Hindlimb muscle (tissue), 1 donor: ENCODE measurements at regions not wholly inside any gene's neighbourhood (a gene's known extent, or its start where the extent isn't known, plus 50 kb on each side); places are given as distances from the start of the nearest gene placed in this dataset.

Experiments
- DNase-seq: peaks from one replicate; pipeline ENCODE4 v3.0.0-alpha.2; 2013

- DNase-seq = no peak
These were observed 195.0 kb upstream of the RHOBTB1 start for GRCh38 chr10:61138708-61139591.

GRCh38 chr10:61136139-61136538 is 192.2 kb upstream of the RHOBTB1 start:
- no peak for DNase-seq

GRCh38 chr10:61135276-61135721 is 191.3 kb upstream of the RHOBTB1 start:
- no peak for DNase-seq

GRCh38 chr10:61130366-61130765 is 186.4 kb upstream of the RHOBTB1 start:
- no peak for DNase-seq

GRCh38 chr10:61128196-61128595 is 184.2 kb upstream of the RHOBTB1 start:
- DNase-seq = no peak

DNA sequence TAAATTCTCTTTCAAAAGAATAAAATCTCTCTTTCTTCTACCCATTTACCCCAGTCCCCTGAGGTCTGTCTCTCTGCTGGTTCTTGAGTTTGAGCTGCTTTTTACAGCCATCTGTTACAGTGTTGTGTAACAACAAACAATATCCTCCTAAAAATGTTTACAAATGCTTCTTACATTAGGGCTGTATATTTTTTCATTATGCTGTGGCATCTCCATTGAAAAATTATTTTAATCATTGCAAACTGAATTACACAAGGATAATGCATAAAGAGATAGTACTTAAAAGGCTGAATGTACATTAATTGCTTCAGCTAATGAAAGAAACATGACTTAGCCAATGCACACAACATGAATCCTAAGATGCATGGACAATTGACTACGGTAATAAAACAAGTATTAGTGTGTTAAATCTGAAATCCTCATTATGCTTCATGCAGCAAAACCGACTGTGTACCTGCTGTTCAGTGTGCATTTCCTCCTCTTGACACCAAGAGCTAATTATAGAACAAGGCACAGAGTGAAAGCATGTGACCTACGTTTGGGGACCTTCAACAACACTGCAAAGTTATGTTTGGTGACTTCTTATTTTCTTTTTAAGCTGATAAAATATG is 181.7 kb upstream of the RHOBTB1 start:
- DNase-seq = no peak

DNA sequence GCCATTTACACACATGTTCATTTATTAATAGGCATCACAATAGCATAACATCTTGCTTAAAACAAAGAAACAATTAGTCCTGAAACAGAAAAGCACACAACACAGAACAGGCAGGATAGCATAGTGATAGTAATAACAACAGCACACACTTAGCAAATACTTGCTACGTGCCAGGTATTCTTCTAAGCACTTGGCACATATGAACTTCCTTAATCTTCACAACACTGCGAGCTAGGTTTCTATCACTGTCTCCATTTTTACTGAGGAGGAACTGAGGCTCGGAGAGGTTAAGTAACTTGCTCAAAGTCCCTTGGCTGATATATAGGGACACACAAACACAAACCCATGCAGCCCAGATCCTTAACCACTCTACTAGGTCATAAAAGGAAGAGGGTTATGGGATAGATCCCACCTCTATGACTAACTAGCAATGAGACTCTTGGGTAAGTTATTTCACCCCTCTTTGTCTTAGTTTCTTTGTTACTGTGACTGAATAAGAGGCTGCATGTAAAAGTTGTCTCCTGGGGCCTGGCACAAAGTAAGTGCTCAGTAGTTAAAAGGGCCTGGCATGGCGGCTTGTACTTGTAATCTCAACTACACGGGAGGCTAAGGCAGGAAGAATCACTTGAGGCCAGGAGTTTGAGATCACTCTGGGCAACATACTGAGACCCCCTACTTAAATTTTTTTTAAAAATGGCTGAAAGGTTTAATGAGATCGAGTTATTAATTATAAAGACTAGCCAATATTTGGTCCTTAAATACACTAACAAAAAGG is 181.0 kb upstream of the RHOBTB1 start:
- DNase-seq = no peak

DNA sequence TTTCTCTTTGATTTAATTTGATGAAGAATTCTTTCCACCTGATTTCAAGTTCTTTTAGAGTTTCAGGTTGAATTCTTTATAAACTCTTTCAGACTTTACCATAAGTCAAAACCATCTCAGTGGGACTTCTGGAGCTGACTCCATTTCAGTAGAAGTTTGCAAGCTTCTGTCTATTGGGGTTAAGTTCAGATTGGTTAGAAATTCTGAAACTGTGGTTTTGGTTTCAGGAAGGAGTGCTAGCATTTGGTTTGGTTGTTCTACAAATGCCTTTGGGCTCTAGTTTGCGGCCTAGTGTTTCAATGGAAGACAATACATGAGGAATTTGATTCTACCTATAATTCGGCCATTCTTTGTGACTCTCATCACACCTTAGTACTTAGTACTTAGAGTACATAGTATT is 176.8 kb upstream of the RHOBTB1 start:
- DNase-seq = no peak

- DNase-seq = no peak
These were observed 175.6 kb upstream of the RHOBTB1 start for GRCh38 chr10:61119573-61119972.

DNA sequence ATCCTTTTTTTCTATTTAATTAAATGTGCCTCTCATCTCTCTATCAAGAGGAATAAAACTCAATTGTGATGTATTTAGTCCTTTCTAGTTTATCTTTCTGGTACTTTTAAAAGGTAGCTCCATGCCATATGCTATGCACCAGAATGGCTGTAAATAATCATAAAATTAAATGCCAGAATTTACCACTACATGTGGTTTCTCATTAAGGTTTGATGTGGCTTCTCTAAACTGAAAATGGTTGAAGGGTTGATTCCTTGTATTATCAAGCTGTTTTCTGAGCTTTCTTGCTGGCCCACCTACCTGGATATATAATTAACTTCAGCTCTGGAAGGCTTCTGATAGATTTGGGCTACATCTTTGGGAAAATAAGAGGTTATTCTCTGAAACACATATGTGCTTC is 171.9 kb upstream of the RHOBTB1 start:
- DNase-seq = no peak

DNA sequence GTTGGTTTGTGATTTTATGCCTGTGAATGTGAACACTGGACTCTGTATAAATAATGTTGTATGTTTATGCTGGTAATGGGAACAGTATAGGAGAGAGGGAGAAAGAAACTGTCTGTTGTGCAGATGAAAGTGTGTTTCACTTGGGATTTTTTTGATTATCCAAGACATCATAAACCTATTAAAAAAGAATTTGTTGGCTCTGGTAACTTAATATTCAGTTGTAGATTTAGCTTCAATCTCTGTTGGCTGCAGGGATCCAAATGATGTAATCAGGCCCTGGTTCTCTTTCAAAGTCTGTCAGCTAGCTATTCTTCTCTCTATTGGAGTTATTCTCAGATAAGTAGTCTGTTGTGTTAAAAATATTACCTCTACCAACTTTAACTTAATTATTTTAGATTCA is 168.8 kb upstream of the RHOBTB1 start:
- DNase-seq = no peak

- no peak for DNase-seq
These were observed 167.0 kb upstream of the RHOBTB1 start for GRCh38 chr10:61110936-61111335.

GRCh38 chr10:61110188-61110844 is 166.3 kb upstream of the RHOBTB1 start:
- no peak for DNase-seq

DNA sequence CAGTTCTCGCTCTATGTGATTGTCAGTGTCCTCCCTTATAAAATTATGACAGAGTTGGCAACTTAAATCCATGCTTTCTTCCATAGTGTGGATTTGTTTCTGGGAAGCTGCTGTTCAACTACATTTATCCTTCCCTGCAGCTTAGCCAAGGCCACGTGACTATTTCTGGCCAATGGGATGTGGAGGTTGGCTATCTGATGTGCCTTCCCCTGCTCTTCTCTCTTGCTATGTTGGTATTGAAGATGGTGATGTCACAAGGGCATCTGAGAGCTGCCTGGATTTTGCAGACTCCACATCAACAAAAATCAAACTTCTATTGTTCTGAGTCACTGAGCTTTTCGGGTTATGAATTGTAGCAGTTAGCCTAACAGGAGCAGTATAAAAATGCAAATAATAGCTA is 164.9 kb upstream of the RHOBTB1 start:
- no peak for DNase-seq

DNA sequence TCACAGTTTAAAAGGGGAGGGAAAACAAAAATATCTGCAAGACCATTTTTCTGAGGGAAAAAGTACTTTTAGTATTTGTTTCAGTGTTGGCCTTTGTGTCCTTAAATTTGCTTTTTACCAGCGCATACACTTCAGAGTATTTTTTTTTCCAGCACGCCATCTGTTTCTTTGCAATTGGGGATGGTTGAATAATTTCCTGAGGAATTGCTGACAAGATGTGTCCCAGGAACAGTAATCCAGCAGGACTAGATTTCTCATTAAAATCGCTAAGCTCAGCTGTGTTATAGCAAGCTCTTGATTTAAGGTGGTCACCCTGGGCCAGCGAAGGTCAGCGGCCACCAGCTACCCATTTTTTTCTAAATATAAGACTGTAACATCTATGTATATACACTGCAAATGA is 156.9 kb upstream of the RHOBTB1 start:
- peak; percentile 62 for DNase-seq

- no peak for DNase-seq
These were observed 155.8 kb upstream of the RHOBTB1 start for GRCh38 chr10:61099756-61100155.

- DNase-seq = no peak
These were observed 155.0 kb upstream of the RHOBTB1 start for GRCh38 chr10:61098966-61099365.

- no peak for DNase-seq
These were observed 153.0 kb upstream of the RHOBTB1 start for GRCh38 chr10:61097026-61097425.

- no peak for DNase-seq
These were observed 152.1 kb upstream of the RHOBTB1 start for GRCh38 chr10:61096056-61096455.

DNA sequence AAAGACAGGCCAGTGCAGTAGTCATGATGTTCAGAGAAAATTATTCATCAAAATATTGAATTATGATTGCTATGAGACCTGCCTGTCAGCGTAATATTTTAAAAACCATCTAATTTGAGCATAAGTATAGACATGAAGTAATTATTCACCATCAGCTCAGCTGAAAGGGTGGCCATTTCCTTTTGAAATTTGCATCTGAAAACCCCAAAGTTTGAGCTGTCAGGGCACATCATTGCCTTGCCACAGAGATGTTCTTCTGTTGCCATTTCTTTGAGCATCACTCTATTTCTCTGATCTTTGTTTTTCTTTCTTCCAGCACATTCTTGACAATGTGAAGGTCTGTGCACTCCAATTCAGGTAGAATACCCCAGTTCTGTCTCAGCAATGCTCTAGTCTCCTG is 147.5 kb upstream of the RHOBTB1 start:
- no peak for DNase-seq

GRCh38 chr10:61089251-61089650 is 145.3 kb upstream of the RHOBTB1 start:
- no peak for DNase-seq

GRCh38 chr10:61084493-61084892 is 140.5 kb upstream of the RHOBTB1 start:
- DNase-seq = no peak

DNA sequence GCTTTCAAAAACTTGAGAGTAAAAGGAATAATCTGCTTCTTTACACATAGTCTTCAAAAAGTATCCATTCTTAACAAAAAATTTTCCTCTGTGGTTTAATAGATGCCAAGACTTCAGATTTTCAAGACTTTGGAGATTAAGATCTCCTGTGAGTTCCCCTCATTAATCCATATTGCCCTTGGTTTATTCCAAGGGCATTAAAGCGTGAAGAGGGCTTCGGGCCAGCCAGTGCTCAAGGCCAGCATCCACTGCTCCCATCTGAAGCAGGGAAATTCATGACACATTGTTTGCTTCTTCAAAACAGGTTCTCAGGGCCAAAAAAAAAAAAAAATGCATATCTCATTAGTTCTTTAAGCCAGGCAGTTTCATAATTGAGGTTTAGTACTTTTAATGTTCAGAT is 137.3 kb upstream of the RHOBTB1 start:
- no peak for DNase-seq
